ENCODE measurements at regions not wholly inside any gene's neighbourhood (a gene's known extent, or its start where the extent isn't known, plus 50 kb on each side); places are given as distances from the start of the nearest gene placed in this dataset.

DNA sequence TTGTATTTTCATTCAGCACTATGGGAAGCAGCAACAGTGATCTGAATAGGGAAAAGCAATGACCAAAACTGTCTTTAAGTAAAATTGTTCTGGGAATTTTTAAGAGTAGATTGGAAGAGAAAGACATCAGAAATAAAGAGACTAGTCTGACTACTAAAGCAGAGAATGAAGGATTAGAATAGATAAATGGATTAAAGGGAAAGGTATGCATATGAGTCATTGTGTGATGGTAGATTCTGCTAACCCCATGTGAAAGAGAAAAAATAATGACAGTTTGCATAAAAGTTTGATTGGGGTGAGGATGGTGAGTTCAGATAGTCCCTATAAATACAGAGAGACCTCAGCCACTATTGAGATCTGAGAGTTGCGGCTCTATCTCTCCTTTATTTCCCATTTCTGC lies 139.6 kb upstream of the DCC start:
- TF ChIP-seq EP300 (IDR thresholded peaks at IDR 0.05) (no peak), POLR2A (IDR thresholded peaks at IDR 0.05) (no peak)
- TF ChIP-seq, protein P1, sequence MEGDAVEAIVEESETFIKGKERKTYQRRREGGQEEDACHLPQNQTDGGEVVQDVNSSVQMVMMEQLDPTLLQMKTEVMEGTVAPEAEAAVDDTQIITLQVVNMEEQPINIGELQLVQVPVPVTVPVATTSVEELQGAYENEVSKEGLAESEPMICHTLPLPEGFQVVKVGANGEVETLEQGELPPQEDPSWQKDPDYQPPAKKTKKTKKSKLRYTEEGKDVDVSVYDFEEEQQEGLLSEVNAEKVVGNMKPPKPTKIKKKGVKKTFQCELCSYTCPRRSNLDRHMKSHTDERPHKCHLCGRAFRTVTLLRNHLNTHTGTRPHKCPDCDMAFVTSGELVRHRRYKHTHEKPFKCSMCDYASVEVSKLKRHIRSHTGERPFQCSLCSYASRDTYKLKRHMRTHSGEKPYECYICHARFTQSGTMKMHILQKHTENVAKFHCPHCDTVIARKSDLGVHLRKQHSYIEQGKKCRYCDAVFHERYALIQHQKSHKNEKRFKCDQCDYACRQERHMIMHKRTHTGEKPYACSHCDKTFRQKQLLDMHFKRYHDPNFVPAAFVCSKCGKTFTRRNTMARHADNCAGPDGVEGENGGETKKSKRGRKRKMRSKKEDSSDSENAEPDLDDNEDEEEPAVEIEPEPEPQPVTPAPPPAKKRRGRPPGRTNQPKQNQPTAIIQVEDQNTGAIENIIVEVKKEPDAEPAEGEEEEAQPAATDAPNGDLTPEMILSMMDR (IDR thresholded peaks at IDR 0.05), result no peak

Measured in ovary (tissue), 3 donors.